HEK293 (cell line): ENCODE measurements at regions not wholly inside any gene's neighbourhood (a gene's known extent, or its start where the extent isn't known, plus 50 kb on each side); places are given as distances from the start of the nearest gene placed in this dataset.

Source experiments
- CTCF ChIA-PET: fragments of 350-600 bp; formaldehyde crosslinking; extraction: SDS; loops from one replicate; lab custom pipeline; 2021; ENCODE audit warnings: antibody characterized with exemption; lab: Yijun Ruan, JAX
- POLR2A ChIA-PET: fragments of 300-600 bp; formaldehyde crosslinking; extraction: SDS; loops from one replicate; lab custom pipeline; 2020; ENCODE audit warnings: antibody characterized with exemption, inconsistent platforms; lab: Yijun Ruan, JAX
- H3K27ac ChIP-seq: fragments of 200-500 bp; sonication (Bioruptor generic); 2 replicates; pipeline ENCODE4 v1.5.1; 2014; ENCODE audit warnings: low read depth, low read length, control low read depth, inconsistent platforms; ENCODE audit errors: extremely low read depth
- H3K36me3 ChIP-seq, 2 experiments: fragments of 200-500 bp in 1 of 2; sonication (Bioruptor generic) in 1 of 2; 1 replicate in 1 of 2; 2 replicates in 1 of 2; pipeline ENCODE4 v1.5.1; 2014 to 2017; ENCODE audit warnings: inconsistent platforms in 2 of 2, low read length in 2 of 2; ENCODE audit not compliant: control insufficient read depth in 2 of 2, insufficient read depth in 1 of 2
- H3K4me1 ChIP-seq: fragments of 200-500 bp; sonication (Bioruptor generic); 2 replicates; pipeline ENCODE4 v1.5.1; 2014; ENCODE audit warnings: mild to moderate bottlenecking, low read length, inconsistent platforms; ENCODE audit not compliant: control insufficient read depth, insufficient read depth
- H3K4me3 ChIP-seq: 2 replicates; pipeline ENCODE4 v1.5.1; 2011; ENCODE audit warnings: low read depth, mild to moderate bottlenecking, control low read depth, low read length, moderate library complexity
- H3K9me3 ChIP-seq: fragments of 200-500 bp; sonication (Bioruptor generic); 2 replicates; pipeline ENCODE4 v1.5.1; 2014; ENCODE audit warnings: low read depth, low read length, inconsistent platforms; ENCODE audit not compliant: control insufficient read depth, insufficient read depth
- GLI2 ChIP-seq: fragments of 450-650 bp; formaldehyde crosslinking; IDR thresholded peaks from 2 replicates; pipeline ENCODE4; 2017; ENCODE audit warnings: missing biosample characterization, missing genetic modification characterization, low read depth, borderline replicate concordance
- GLIS1 ChIP-seq: fragments of 450-650 bp; formaldehyde crosslinking; IDR thresholded peaks from 2 replicates; pipeline ENCODE4 v1.5.1; 2016; ENCODE audit warnings: missing biosample characterization, missing genetic modification characterization
- HOXA7 ChIP-seq: sonication (generic); formaldehyde crosslinking; IDR thresholded peaks from 2 replicates; pipeline ENCODE4 v1.8.1; 2022; ENCODE audit warnings: missing genetic modification reagents, borderline replicate concordance
- KLF7 ChIP-seq: fragments of 450-650 bp; formaldehyde crosslinking; IDR thresholded peaks from 2 replicates; pipeline ENCODE4 v1.5.1; 2016; ENCODE audit warnings: missing biosample characterization, missing genetic modification characterization, borderline replicate concordance
- KLF9 ChIP-seq: fragments of 450-650 bp; formaldehyde crosslinking; IDR thresholded peaks from 2 replicates; pipeline ENCODE4 v1.5.1; 2016; ENCODE audit warnings: missing biosample characterization, missing genetic modification characterization, low read depth
- OSR2 ChIP-seq: fragments of 450-650 bp; formaldehyde crosslinking; IDR thresholded peaks from 2 replicates; pipeline ENCODE4 v1.5.1; 2016; ENCODE audit warnings: missing biosample characterization, missing genetic modification characterization
- ZFP37 ChIP-seq: fragments of 450-650 bp; formaldehyde crosslinking; IDR thresholded peaks from 2 replicates; pipeline ENCODE4 v1.5.1; 2016; ENCODE audit warnings: missing biosample characterization, missing genetic modification characterization
- ZFP41 ChIP-seq: fragments of 450-650 bp; formaldehyde crosslinking; IDR thresholded peaks from 2 replicates; pipeline ENCODE4 v1.5.1; 2016; ENCODE audit warnings: missing biosample characterization, missing genetic modification characterization, borderline replicate concordance
- ZNF157 ChIP-seq: fragments of 450-650 bp; formaldehyde crosslinking; IDR thresholded peaks from 2 replicates; pipeline ENCODE4 v1.5.1; 2016; ENCODE audit warnings: missing biosample characterization, missing genetic modification characterization
- ZNF18 ChIP-seq: fragments of 450-650 bp; formaldehyde crosslinking; IDR thresholded peaks from 2 replicates; pipeline ENCODE4 v1.5.1; 2016; ENCODE audit warnings: missing biosample characterization, missing genetic modification characterization
- ZNF211 ChIP-seq: fragments of 450-650 bp; formaldehyde crosslinking; IDR thresholded peaks from 2 replicates; pipeline ENCODE4 v1.5.1; 2016; ENCODE audit warnings: low read depth, missing biosample characterization, missing genetic modification characterization
- ZNF23 ChIP-seq: fragments of 450-650 bp; formaldehyde crosslinking; IDR thresholded peaks from 2 replicates; pipeline ENCODE4 v1.5.1; 2016; ENCODE audit warnings: missing biosample characterization, missing genetic modification characterization, borderline replicate concordance
- ZNF239 ChIP-seq: fragments of 450-650 bp; formaldehyde crosslinking; IDR thresholded peaks from 2 replicates; pipeline ENCODE4 v1.5.1; 2016; ENCODE audit warnings: missing biosample characterization, missing genetic modification characterization
- ZNF24 ChIP-seq: fragments of 450-650 bp; formaldehyde crosslinking; IDR thresholded peaks from 2 replicates; pipeline ENCODE4 v1.5.1; 2016; ENCODE audit warnings: missing biosample characterization, missing genetic modification characterization
- ZNF354C ChIP-seq: fragments of 450-650 bp; formaldehyde crosslinking; IDR thresholded peaks from 2 replicates; pipeline ENCODE4 v1.5.1; 2016; ENCODE audit warnings: missing biosample characterization, missing genetic modification characterization, low read depth, borderline replicate concordance
- ZNF37A ChIP-seq: fragments of 450-650 bp; IDR thresholded peaks from 2 replicates; pipeline ENCODE4 v1.5.1; 2018; ENCODE audit warnings: missing biosample characterization, missing genetic modification characterization
- ZNF530 ChIP-seq: fragments of 450-650 bp; formaldehyde crosslinking; IDR thresholded peaks from 2 replicates; pipeline ENCODE4 v1.5.1; 2016; ENCODE audit warnings: low read depth, missing biosample characterization, missing genetic modification characterization
- ZNF544 ChIP-seq: fragments of 450-650 bp; formaldehyde crosslinking; IDR thresholded peaks from 2 replicates; pipeline ENCODE4 v1.5.0; 2017; ENCODE audit warnings: missing biosample characterization, missing genetic modification characterization
- ZNF596 ChIP-seq: fragments of 450-650 bp; IDR thresholded peaks from 2 replicates; pipeline ENCODE4 v1.5.0; 2018; ENCODE audit warnings: missing biosample characterization, mild to moderate bottlenecking, missing genetic modification characterization, moderate library complexity
- ZNF670 ChIP-seq: fragments of 450-650 bp; formaldehyde crosslinking; IDR thresholded peaks from 2 replicates; pipeline ENCODE4 v1.5.1; 2016; ENCODE audit warnings: missing biosample characterization, missing genetic modification characterization, low read depth
- ZNF692 ChIP-seq: fragments of 450-650 bp; formaldehyde crosslinking; IDR thresholded peaks from 2 replicates; pipeline ENCODE4 v1.5.1; 2016; ENCODE audit warnings: missing biosample characterization, missing genetic modification characterization
- ZNF701 ChIP-seq: fragments of 450-650 bp; formaldehyde crosslinking; IDR thresholded peaks from 2 replicates; pipeline ENCODE4 v1.5.1; 2016; ENCODE audit warnings: missing biosample characterization, missing genetic modification characterization
- TF ChIP-seq, protein P1 (sequence below): fragments of 450-650 bp; formaldehyde crosslinking; IDR thresholded peaks from 2 replicates; pipeline ENCODE4 v1.5.1; 2016; ENCODE audit warnings: missing biosample characterization, missing genetic modification characterization
- TF ChIP-seq, protein P2 (sequence below): fragments of 450-650 bp; formaldehyde crosslinking; IDR thresholded peaks from 2 replicates; pipeline ENCODE4 v1.5.1; 2017; ENCODE audit warnings: missing biosample characterization, missing genetic modification characterization
- TF ChIP-seq, protein P3 (sequence below): fragments of 450-650 bp; formaldehyde crosslinking; IDR thresholded peaks from 2 replicates; pipeline ENCODE4 v1.5.1; 2017; ENCODE audit warnings: missing biosample characterization, missing genetic modification characterization

DNA sequence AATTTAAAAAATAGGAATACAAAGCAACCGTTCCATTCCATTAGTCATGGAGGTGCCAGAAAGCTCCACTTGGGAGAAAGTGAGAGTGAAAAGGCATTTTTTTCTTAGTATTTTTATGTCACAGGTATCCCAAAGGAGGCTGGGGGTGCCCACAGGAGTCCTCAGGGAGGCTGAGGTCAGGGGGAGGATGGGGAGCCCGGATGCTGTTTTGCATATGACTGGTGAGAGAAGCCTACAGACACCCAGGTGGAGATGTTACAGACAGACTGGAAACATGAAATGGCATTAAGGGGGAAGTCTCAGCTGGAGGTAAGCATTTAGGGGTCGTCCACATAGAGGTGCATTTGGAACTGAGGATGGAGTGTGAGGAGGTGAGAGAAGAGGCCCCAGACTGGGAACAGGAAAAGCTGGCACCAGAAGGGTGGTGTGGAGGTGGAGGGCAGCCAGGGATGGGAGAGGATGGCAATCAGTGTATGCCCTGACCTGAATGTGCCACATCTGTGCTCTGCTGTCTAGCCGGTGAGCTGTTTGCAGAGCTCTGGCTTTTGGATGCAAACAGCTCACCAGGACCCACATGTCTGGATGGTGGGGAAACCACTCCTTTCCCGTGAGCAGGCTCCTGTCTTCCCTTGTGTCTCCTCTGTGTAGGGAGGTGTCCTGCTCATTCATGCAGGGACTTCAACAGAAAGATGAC lies 101.1 kb downstream of the RAMP3 start:
- no peak for TF ChIP-seq HOXA7 (CRISPR knock-in tag)
- no peak for TF ChIP-seq ZNF530 (tag by site-specific recombination)
- TF ChIP-seq ZFP41: no peak
- TF ChIP-seq ZNF23 (tag by site-specific recombination): no peak
- no peak for TF ChIP-seq OSR2 (tag by site-specific recombination)
- no peak for TF ChIP-seq ZNF544
- no peak for TF ChIP-seq ZNF354C (tag by site-specific recombination)
- no peak for TF ChIP-seq ZNF37A (tag by site-specific recombination)
- TF ChIP-seq KLF9: no peak
- TF ChIP-seq, protein P1, sequence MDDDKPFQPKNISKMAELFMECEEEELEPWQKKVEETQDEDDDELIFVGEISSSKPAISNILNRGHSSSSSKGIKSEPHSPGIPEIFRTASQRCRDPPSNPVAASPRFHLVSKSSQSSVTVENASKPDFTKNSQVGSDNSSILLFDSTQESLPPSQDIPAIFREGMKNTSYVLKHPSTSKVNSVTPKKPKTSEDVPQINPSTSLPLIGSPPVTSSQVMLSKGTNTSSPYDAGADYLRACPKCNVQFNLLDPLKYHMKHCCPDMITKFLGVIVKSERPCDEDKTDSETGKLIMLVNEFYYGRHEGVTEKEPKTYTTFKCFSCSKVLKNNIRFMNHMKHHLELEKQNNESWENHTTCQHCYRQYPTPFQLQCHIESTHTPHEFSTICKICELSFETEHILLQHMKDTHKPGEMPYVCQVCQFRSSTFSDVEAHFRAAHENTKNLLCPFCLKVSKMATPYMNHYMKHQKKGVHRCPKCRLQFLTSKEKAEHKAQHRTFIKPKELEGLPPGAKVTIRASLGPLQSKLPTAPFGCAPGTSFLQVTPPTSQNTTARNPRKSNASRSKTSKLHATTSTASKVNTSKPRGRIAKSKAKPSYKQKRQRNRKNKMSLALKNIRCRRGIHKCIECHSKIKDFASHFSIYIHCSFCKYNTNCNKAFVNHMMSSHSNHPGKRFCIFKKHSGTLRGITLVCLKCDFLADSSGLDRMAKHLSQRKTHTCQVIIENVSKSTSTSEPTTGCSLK (tag by site-specific recombination): no peak
- no peak for TF ChIP-seq ZNF239 (tag by site-specific recombination)
- no peak for TF ChIP-seq ZNF692 (tag by site-specific recombination)
- no peak for TF ChIP-seq GLI2 (tag by site-specific recombination)
- no peak for TF ChIP-seq ZNF211 (tag by site-specific recombination)
- TF ChIP-seq, all 188 proteins: peak for 0
- Histone ChIP-seq H3K36me3 (no peaks in the 10 kb centered on the region), H3K9me3 (no peaks in the 10 kb centered on the region), H3K4me3 (no peak overlapping the region), H3K27ac (no peak overlapping the region), H3K4me1 (no peaks in the 10 kb centered on the region)
- ChIA-PET POLR2A (no interaction called here), CTCF (interaction anchor here (0.7 to 3.9 kb wide), 7 partner anchors 13 to 106 kb away, joined by 3 to 35 read pairs (median 3); no protein-coding TSS in a partner anchor)

DNA sequence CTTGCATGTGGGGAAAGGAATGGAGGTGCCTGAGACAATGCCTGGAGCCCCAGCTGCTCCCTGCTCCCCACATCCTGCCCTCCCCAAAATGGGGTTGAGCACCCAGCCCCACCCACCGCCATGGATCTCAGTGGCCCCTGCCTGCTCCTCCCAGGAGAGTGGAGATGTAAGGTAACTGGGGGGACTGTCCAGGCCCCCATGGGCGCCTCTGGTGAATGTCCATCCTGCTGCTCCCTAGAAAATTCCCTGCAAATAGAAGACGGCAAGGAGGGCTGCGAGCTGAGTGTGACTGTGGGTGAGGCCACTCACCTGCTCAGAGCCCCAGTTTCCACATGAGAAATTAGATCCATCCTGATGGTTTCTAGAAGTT lies 101.6 kb downstream of the RAMP3 start:
- ChIA-PET CTCF (interaction anchor here (0.6 to 3.9 kb wide), 10 partner anchors 13 to 1627 kb away, joined by 3 to 35 read pairs (median 4); no protein-coding TSS in a partner anchor), POLR2A (no interaction called here)
- H3K27ac ChIP-seq: no peak overlapping the region
- no peak overlapping the region for H3K4me3 ChIP-seq
- no peaks in the 10 kb centered on the region for H3K9me3 ChIP-seq
- H3K36me3 ChIP-seq: no peaks in the 10 kb centered on the region
- no peaks in the 10 kb centered on the region for H3K4me1 ChIP-seq
- TF ChIP-seq, protein P2, sequence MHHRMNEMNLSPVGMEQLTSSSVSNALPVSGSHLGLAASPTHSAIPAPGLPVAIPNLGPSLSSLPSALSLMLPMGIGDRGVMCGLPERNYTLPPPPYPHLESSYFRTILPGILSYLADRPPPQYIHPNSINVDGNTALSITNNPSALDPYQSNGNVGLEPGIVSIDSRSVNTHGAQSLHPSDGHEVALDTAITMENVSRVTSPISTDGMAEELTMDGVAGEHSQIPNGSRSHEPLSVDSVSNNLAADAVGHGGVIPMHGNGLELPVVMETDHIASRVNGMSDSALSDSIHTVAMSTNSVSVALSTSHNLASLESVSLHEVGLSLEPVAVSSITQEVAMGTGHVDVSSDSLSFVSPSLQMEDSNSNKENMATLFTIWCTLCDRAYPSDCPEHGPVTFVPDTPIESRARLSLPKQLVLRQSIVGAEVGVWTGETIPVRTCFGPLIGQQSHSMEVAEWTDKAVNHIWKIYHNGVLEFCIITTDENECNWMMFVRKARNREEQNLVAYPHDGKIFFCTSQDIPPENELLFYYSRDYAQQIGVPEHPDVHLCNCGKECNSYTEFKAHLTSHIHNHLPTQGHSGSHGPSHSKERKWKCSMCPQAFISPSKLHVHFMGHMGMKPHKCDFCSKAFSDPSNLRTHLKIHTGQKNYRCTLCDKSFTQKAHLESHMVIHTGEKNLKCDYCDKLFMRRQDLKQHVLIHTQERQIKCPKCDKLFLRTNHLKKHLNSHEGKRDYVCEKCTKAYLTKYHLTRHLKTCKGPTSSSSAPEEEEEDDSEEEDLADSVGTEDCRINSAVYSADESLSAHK (tag by site-specific recombination): no peak
- TF ChIP-seq ZNF24 (tag by site-specific recombination): no peak
- TF ChIP-seq GLIS1 (tag by site-specific recombination): no peak
- TF ChIP-seq KLF7 (tag by site-specific recombination): no peak
- TF ChIP-seq ZNF701 (tag by site-specific recombination): no peak
- TF ChIP-seq ZNF18 (tag by site-specific recombination): no peak
- TF ChIP-seq ZNF670 (tag by site-specific recombination): no peak
- TF ChIP-seq, protein P3, sequence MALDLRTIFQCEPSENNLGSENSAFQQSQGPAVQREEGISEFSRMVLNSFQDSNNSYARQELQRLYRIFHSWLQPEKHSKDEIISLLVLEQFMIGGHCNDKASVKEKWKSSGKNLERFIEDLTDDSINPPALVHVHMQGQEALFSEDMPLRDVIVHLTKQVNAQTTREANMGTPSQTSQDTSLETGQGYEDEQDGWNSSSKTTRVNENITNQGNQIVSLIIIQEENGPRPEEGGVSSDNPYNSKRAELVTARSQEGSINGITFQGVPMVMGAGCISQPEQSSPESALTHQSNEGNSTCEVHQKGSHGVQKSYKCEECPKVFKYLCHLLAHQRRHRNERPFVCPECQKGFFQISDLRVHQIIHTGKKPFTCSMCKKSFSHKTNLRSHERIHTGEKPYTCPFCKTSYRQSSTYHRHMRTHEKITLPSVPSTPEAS: no peak
- TF ChIP-seq ZFP37 (tag by site-specific recombination): no peak
- no peak for TF ChIP-seq ZNF596 (tag by site-specific recombination)
- no peak for TF ChIP-seq ZNF157 (tag by site-specific recombination)
